Activated CD4-positive, CD25-positive, alpha-beta regulatory T cell treated with anti-CD3 and anti-CD28 coated beads, Interleukin-2, amount 50 U/mL, for 16 hours (primary cell): ENCODE measurements at regions not wholly inside any gene's neighbourhood (a gene's known extent, or its start where the extent isn't known, plus 50 kb on each side); places are given as distances from the start of the nearest gene placed in this dataset.

Experiments used
- DNase-seq: peaks from one replicate; pipeline ENCODE4 v3.0.0-alpha.2; 2020; ENCODE audit warnings: low read depth, low spot score

DNA sequence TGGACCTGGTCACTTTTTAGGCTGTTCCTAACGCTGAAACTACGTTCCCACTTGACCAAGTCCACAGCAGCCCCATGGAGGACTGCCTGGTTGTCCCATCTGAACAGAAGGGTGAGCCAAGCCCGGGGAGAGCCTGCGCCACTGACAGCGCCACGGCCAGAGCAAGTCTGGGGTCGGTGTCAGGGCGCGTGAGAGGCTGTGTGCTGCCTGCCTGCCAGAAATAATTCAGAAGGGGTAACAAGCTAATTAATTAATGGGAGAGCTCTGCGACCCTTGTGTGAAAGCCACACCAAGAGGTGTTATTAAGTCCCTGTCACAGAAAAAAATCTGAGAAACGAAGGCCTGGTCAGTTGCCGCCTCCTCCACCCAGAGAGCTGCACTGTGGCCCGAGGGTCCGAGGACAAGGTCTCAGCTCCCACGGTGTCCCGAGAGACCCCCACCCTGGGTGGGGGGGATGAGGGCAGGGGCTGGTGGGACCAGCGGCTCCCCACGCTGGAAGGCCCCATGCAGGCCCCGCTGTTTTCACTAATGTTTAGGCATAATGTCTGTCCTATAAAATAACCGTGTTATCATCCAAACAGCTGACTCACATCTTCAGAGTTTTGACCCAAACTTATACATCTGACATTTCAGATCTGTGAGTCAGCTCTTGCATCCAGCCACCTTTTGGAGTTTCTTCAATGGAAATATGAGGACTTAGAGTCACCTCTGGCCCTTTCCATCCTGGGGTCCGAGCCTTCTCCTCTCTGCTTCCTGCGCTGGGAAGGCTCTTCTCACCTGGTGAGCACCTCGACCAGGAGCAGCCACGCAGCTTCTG lies 58.5 kb downstream of the DLL1 start:
- no peak for DNase-seq

DNA sequence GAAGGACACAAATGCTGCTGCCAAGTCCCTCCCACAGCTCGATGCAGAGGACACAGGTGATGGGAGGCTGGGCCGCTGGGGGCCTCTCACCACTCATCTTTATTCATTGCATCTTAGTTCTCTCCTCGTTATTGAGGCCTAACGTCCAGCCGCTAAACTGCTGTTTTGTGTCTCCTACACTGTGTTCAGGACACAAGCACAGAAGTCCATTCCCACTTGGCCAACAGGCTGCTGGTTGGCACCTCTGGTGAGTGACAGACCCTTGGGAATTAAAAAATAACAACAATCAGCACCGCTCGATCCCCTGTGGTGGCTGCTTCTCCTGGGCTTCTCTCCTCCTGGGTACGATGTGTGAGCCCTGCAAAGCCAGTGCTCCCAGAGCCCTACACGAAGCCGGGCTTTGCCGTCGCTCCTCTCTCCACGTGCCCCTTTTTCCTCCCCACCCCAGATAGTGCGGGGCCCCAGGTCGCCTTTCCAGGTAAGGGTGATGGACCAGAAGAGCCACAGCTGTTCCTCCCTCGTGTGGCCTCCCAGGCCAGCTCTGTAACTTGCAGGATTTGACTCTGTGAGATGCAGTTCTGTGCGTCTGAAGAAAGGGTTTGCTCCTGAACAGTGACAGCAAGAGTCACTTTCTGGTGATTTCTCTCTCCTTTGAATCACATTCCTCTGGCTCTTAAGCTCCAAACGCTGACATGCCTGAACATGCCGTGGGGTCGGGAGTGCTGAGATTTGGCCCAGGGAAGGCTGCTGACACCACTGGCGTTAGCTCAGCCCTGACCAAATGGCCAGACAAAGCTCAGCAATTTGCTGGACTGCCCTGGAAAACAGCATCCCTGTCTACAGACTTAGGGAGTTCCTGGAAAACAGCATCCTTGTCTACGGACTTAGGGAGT lies 59.3 kb downstream of the DLL1 start:
- DNase-seq, result no peak

DNA sequence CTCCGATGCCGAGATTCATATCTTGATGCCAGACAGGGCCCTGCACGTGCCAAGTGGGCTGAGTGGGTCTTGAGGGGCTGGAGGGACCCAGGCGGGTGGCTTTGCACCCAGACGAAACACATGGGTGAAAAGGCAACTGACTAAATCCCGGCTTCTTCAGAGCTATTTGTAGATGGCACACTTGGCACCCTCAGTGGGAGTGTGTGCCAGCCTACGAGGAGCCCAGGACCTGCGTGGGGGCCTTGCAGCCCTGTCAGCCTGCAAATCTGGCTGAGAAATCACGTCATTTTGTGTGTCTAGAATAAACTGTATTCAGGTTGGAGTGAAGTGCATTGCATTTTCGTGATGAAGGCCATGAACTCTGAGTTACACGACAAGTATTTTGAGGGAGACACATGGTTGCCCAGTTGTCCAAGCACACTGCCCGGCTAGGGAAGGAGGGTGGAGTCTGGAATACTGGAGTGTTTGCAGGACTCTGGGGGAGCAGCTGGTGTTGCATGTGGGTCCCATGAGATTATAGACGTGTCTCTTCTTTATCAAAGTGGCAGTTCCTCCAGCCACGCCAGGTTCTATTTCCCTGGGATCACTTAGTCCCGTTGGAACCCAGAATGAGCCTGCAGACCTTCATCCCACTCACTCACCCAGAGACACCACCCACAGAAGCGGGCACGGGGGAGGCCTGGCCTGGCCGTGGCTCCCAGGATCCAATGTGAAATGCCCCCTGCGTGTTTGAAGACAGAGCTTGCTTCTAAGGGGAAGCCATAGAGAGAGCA lies 60.2 kb downstream of the DLL1 start:
- DNase-seq, result no peak

DNA sequence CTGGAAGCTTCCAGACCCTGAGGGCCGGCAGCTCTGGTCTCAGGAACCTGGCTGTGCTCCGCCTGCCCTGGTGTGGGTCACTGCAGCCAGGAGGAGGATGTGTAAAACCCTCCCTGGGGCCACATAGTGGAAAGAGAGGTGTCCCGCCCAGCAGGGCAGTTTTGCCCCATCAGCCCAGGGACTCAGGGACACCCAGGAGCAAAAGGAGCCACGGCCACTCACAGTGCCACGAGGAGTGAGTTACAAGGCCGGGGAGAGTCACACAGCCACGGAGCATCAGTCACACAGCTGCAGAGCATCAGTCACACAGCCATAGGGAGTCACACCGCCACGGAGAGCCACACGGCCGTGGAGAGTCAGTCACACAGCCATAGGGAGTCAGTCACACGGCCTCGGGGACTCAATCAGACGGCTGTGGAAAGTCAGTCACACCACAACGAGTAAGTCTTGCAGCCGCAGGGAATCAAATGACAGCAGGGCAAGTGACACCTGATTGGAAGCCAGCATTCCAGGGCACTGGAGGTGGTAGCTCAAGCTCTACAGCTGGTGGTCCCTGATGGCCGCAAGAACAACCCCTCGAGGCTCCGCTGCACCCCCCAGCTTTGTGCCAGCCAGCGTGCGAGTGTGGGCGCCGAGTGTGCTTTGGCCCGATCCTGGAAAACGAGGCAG lies 60.9 kb downstream of the DLL1 start:
- no peak for DNase-seq

DNA sequence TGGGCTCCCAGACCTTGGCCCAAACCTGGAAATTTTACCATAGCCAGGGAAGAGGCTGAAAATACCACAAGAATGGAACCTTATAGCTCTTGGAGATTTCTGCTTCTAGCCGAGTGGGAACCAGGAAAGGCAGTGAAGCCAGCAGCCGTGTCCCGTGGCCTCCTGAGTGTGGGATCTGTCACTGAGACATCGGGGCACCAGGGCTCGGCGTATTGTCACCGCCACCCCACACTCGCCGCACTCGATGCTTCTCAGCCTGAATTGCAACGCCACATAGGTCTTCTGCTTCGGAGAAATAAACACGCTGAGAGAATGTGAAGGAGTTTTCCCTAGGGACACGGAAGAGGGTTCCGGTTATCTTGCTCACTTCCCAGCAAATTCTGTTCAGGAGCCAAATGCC lies 61.5 kb downstream of the DLL1 start:
- no peak for DNase-seq

DNA sequence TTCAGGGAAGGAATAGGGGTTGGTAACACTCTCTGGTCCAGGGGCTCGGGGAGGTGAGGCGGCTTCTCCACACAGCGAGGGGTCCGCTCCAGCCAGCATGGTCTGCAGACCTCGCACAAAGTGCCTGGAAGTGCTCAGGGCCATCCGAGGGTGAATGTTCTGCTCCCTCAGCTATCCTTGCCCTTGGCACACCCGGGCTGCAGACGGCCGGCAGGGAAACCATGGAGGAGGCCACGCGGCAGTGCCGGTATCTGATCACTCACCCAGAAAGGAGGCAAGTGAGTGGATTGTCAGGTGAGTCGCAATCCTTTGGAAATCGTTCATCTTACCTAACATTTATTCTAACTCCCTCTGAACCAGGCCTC lies 62.0 kb downstream of the DLL1 start:
- DNase-seq, result no peak

DNA sequence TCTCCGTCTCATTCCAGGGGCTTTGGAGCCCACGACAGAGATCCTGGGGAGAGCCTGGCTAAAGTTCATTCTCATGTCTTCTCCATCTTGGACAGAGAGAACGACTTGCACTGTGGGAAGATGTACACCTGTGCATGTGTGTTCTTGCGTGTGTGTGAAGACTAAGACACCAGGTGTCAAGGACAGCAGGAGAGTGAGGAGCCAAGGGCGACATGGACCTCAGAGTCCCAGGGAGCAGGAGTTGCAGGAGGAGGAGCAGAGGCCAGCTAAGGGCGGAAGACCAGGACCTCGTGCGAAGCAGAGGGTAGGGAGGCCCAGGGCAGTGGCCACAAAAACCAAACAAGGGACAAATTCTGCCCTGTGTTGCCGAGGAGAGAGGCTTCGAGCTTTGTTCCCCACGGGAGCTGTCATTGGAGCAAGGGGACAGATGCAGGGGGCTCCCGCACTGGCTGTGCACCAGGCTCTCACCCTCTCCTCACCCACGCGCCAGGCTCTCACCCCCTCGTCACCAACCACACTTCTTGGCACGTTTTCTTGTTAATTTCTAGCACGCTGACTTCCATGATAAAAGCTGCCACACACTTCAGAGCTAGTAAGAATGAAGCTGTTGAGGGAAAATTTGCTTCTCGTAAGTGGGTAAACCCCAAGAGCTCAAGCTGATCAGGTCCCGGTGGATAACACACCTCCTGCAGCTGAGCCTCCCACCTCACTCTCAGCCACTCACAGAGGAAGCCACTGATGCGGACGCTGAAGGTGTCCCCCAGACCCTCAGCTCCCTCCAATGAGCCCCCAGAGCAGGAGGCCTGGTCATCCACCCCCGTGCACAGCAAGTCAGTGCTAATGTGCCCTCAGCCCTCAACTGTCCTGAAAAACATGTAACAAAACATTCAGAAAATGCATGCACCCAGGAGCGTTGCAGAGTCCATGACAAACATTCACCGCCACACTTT lies 62.6 kb downstream of the DLL1 start:
- no peak for DNase-seq

DNA sequence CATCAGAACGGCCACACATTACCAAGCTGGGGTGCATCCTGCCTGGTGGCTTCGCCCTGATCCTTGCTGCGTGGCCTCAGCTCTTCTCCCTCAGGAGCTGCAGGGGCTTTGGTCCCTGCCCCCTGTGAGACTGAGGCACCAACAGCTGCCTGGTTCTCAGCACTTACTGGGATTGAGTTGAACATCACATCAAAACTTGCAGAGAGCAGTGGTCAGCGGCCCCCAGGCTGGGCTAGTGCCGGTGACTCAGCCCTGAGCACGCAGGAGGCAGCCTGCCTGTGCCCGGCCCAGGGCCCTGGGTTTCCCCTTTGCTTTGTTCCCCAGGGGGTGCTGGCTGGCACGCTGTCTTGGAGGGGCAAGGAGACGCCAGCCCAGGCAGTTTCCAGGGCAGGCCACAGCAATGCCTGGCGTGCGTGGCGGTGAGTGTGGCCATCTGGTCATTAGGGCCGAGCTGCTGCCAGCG lies 63.3 kb downstream of the DLL1 start:
- DNase-seq, result no peak

DNA sequence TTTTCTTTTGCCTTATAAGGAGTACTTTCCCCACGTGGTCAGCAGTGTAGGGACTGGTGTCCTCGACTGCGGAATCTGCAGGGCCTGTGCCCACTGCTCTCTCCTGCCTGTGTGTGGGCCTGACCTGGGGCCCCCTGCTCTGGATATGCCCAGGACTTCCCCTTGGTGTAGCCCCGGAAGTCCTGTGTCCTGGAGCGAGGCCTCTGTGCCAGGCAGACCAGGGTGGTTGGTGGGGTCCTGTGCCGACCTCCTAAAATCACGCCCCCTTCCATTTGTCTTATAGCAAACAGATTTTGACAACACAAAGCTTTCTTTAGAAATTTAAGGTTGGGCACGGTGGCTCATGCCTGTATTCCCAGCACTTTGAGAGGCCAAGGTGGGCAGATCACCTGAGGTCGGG lies 64.2 kb downstream of the DLL1 start:
- no peak for DNase-seq

DNA sequence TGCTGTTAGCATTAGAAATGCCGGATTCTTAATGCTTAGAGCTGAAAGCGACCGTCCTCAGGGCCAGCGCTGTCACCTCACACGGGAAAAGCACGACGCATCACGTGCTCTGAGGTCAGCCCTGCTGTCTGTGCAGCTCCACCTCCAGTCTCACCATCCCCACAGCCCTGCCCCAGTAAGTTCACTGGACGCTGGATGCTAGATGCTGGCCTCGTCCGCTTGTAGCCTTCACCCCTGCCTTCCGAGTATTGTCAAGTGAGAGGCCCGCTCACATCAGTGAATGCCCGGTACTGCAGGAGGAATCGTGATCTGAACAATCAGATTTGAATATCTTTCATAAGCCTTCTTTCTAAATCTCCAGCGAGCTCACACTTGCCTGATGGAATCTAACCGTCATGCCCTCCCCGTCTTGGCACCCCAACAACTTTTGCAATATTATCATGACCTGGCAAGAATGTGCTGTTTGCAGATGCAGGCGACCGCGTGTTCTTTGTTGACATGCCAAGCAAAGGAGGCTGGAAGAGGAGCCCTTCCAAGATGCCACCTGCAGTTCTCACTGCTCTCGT lies 64.9 kb downstream of the DLL1 start:
- DNase-seq, result no peak

DNA sequence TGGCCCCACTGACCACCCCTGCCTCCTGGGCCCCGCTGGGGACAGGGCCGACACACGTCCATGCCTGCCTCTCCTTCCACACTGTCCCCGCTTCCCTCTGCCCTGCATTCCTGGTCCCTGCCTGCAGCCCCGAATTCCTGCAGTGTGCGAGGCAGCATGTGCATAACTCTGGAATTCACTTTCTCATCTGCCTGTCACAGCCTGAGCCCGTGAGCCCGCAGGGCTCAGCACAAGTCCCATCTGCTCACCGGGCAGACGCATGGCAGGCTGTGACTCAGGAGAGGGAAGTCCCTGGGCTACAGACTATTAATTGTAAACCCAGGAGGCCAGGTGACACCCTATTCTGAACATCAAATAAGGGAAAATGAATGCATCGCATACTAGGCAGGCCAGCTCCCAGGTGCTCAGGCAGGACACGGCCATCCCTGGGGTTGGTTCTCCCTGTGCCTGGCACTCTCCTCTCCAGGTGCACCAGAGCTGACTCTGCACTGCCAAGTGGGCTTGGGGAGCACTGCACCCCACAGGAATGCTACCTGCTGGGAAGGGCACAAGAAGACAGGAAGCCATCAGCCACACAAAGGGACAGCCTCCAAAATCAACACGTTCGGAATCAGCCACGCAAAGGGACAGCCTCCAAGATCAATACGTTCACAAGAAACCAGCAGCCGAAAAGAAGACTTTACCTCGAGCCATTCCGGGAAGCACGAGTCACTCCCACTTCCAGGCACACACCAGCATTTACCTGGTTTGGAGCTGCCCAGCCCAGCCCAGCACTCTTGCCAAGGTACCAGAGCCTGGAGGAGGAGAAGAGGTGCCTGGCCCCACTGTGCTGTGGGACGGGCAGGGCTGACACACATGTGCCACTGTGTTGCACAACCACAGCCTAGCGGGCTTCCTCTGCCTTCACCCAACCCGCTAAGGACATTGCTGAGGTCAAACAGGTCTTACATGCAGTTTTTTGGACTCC lies 65.9 kb downstream of the DLL1 start:
- DNase-seq, result no peak

DNA sequence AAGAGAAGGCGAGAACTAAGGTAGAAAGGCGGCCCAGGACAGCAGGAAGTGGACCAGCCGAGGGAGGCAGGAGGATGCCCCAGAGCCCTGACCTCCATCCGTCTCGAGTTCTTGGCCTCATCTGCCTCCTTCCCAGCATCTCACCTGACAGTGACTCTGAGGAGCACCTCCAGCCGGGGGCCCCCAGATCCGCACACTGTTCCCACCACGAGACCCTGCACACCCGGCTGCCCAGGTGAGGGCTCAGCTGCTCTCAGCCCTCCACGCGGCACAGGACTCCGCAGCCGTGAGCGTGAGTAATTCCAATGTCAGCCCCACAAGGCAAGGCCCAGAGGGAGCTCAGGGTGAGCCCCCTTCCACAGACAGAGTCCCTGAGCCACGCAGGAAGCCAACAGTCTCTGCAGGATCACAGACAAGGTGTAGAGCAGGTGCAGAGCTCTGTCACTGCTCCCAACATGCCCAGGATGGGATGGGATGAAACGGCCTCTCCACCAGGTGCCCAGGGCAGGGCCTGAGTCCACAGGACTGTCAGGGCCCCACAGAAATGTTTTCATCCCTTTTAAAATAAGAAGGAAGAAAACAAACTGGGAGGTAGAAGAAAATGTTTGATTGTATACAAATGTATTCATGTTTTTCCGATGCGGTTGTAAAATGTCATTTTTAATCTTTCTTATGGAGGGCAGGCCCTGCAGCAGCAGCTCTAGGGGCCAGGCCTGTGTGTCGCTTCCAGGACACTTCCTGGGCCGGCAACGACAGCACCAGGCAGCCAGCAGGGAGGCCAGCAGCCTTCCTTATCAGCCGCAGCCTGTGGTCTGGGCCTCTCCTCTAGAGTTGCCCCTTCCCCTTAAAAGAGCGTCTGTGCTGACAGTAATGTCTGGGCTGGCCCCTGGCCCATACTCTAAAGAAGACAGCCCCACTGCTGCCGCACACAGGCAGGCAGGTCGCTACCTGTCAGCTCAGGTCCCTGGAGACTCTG lies 66.9 kb downstream of the DLL1 start:
- DNase-seq, result no peak

DNA sequence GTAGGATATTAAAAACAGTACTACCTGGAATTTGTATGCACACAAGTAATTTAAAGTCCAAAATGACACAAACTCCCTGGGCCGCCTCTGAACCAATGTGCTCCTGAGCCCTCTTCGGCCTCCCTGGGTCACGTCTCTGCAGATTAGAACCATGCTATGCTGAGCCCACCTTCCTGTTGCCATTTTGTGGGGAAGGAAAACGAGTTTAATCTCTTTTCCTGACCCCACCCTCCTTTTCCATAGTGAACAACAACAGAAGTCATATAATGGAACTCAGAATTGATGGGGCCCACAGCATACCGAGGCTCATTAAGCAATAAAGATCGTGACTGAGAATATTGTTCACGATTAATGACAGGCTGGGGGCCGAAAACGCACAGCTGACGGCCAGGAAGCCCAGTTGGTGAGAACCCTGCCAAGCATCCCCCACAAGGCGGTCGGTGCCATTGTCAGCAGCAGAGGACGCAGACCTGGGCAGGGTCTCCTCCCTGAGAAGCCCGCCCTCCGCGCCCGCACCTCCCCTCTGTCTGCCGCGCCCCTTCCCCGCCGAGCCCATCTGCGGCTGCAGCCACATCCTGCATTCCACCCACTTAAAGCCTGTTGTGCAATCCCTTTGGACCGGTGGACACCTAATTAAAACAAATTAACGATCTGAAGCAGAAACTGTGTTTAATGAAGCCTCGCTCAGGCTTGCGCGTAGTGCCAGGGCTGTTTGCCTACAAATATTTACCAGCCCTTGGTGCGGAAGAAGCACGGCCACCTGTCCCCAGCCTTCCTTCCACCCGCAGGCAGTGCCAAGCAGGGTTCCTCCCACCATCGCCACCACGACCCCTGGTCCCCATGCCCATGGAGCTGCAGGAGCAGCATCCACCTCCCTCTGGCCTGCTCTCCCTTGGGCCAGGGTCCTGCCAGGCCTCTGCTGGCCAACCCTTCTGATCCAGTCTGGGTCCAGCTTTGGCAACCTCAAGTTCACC lies 68.1 kb downstream of the DLL1 start:
- no peak for DNase-seq

DNA sequence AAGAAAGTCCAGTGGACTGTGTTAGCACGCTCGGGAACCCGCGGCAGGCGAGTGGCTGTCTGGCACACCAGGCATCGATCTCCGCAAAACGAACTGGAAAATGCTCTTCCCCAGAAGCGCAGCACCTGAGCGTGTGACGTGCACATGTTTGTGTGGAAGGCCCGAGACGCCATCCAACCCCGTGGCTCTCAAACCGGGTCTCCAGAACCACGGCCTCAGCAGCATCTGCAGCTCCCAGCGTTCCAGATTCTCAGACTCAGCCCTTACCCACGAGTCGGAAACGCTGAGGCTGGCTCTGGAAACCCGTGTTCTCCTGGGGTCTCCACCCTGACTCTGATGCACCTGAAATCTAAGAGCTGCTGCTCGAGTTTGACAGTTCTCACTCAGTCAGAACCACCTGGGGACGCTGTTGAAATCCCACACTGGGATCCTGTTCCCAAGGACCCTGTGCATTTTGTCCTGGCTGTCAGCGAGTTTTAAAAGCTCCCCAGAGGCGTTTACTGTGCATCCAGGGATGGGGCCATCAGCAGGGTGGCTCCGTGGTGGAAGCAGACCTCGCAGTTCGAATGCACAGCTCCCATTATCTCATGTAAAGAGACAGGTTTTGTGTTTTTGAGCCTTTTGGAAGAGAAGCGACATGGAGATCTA lies 69.0 kb downstream of the DLL1 start:
- DNase-seq, result no peak

DNA sequence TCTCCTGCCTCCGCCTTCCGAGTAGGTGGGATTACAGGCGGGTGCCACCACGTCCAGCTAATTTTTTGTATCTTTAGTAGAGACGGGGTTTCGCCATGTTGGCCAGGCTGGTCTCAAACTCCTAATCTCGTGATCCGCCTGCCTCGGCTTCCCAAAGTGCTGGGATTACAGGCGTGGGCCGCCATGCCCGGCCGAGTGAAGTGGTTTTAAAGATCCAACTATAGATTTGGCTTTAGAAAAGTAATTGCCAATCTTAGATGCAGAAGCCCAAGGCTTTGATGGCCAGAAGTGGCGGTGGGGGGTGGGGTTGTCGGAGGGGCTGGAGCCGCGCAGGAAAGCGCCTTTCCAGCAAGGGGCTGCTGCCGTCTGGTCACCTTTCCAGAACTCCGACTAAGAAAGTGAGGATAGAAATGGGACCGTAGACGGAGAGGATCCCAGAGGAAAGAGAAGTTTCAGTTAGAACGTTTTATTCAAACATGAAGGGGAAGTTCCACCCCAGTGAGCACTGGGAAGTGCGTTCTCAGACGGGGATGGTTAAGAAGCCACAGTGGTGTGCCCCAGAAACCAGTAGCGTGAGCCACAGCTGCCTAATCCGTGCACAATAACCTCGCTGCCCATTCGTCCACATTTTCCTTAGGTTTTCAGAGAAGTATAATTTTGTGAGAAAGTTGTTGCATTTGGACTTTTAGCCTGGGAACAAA lies 69.7 kb downstream of the DLL1 start:
- DNase-seq, result no peak
